ENCODE measurements at regions not wholly inside any gene's neighbourhood (a gene's known extent, or its start where the extent isn't known, plus 50 kb on each side); places are given as distances from the start of the nearest gene placed in this dataset.

GRCh38 chr17:71666047-71666446, 454.8 kb upstream of the SOX9 start:
- H3K27me3 ChIP-seq: no peaks in the 10 kb centered on the region
- H3K9ac ChIP-seq: no peak overlapping the region
- H4K20me1 ChIP-seq: no peaks in the 10 kb centered on the region
- no peak overlapping the region for H3K4me3 ChIP-seq
- H3K27ac ChIP-seq: no peak overlapping the region
- H3K4me2 ChIP-seq: no peak overlapping the region
- no peaks in the 10 kb centered on the region for H3K4me1 ChIP-seq
- no peak for TF ChIP-seq Cebpa-rat (IDR thresholded peaks at IDR 0.05)
- no peaks in the 10 kb centered on the region for H3K9me3 ChIP-seq
- no peaks in the 10 kb centered on the region for H3K36me3 ChIP-seq

GRCh38 chr17:71667661-71668060, 453.2 kb upstream of the SOX9 start:
- no peaks in the 10 kb centered on the region for H3K4me1 ChIP-seq
- H3K9me3 ChIP-seq: no peaks in the 10 kb centered on the region
- H4K20me1 ChIP-seq: no peaks in the 10 kb centered on the region
- no peak overlapping the region for H3K4me2 ChIP-seq
- no peaks in the 10 kb centered on the region for H3K36me3 ChIP-seq
- H3K4me3 ChIP-seq: no peak overlapping the region
- no peak overlapping the region for H3K9ac ChIP-seq
- H3K27ac ChIP-seq: no peak overlapping the region
- no peak for TF ChIP-seq Cebpa-rat (IDR thresholded peaks at IDR 0.05)
- no peaks in the 10 kb centered on the region for H3K27me3 ChIP-seq

- Histone ChIP-seq H3K4me2 (no peak overlapping the region), H3K4me3 (no peak overlapping the region)
Measured at GRCh38 chr17:71668807-71669206, 452.0 kb upstream of the SOX9 start.

GRCh38 chr17:71677439-71677838, 443.4 kb upstream of the SOX9 start:
- no peaks in the 10 kb centered on the region for H3K9me3 ChIP-seq
- H4K20me1 ChIP-seq: no peaks in the 10 kb centered on the region
- H3K4me2 ChIP-seq: no peak overlapping the region
- no peak overlapping the region for H3K4me3 ChIP-seq
- H3K36me3 ChIP-seq: no peaks in the 10 kb centered on the region
- no peak for TF ChIP-seq Cebpa-rat (IDR thresholded peaks at IDR 0.05)
- no peak overlapping the region for H3K9ac ChIP-seq
- no peak overlapping the region for H3K27ac ChIP-seq
- no peaks in the 10 kb centered on the region for H3K27me3 ChIP-seq
- no peaks in the 10 kb centered on the region for H3K4me1 ChIP-seq

More at GRCh38 chr17:71668807-71669206, 452.0 kb upstream of the SOX9 start:
- Histone ChIP-seq H3K4me1 (no peaks in the 10 kb centered on the region), H3K36me3 (no peaks in the 10 kb centered on the region), H4K20me1 (no peaks in the 10 kb centered on the region), H3K27me3 (no peaks in the 10 kb centered on the region), H3K9me3 (no peaks in the 10 kb centered on the region), H3K27ac (no peak overlapping the region), H3K9ac (no peak overlapping the region)
- TF ChIP-seq Cebpa-rat (IDR thresholded peaks at IDR 0.05): no peak

- Histone ChIP-seq H3K9ac (no peak overlapping the region), H3K36me3 (no peaks in the 10 kb centered on the region), H3K27ac (no peak overlapping the region), H3K4me2 (no peak overlapping the region), H3K4me3 (no peak overlapping the region), H3K9me3 (no peaks in the 10 kb centered on the region), H3K27me3 (no peaks in the 10 kb centered on the region; the same call in 1 of the 2 replicates), H3K4me1 (no peaks in the 10 kb centered on the region), H4K20me1 (no peaks in the 10 kb centered on the region)
- no peak for TF ChIP-seq Cebpa-rat (IDR thresholded peaks at IDR 0.05)
Measured at GRCh38 chr17:71679832-71680231, 441.0 kb upstream of the SOX9 start.

GRCh38 chr17:71681427-71682173, 439.2 kb upstream of the SOX9 start:
- TF ChIP-seq Cebpa-rat (IDR thresholded peaks at IDR 0.05): no peak
- no peak overlapping the region for H3K9ac ChIP-seq
- no peaks in the 10 kb centered on the region for H3K4me1 ChIP-seq
- no peaks in the 10 kb centered on the region for H4K20me1 ChIP-seq
- no peak overlapping the region for H3K4me3 ChIP-seq
- no peak overlapping the region for H3K27ac ChIP-seq
- H3K27me3 ChIP-seq: no peaks in the 10 kb centered on the region; the same call in 1 of the 2 replicates
- H3K4me2 ChIP-seq: no peak overlapping the region
- no peaks in the 10 kb centered on the region for H3K9me3 ChIP-seq
- H3K36me3 ChIP-seq: no peaks in the 10 kb centered on the region

GRCh38 chr17:71682174-71682494, 438.7 kb upstream of the SOX9 start:
- H3K4me2 ChIP-seq: no peak overlapping the region
- no peak overlapping the region for H3K4me3 ChIP-seq
- H3K27ac ChIP-seq: no peak overlapping the region
- H3K27me3 ChIP-seq: no peaks in the 10 kb centered on the region; the same call in 1 of the 2 replicates
- no peaks in the 10 kb centered on the region for H4K20me1 ChIP-seq
- no peak overlapping the region for H3K9ac ChIP-seq
- H3K9me3 ChIP-seq: no peaks in the 10 kb centered on the region
- no peak for TF ChIP-seq Cebpa-rat (IDR thresholded peaks at IDR 0.05)
- no peaks in the 10 kb centered on the region for H3K4me1 ChIP-seq
- H3K36me3 ChIP-seq: no peaks in the 10 kb centered on the region

GRCh38 chr17:71689782-71690181, 431.0 kb upstream of the SOX9 start:
- H3K9me3 ChIP-seq: no peaks in the 10 kb centered on the region
- TF ChIP-seq Cebpa-rat (IDR thresholded peaks at IDR 0.05): no peak
- H4K20me1 ChIP-seq: no peaks in the 10 kb centered on the region
- no peak overlapping the region for H3K4me2 ChIP-seq
- H3K27ac ChIP-seq: no peak overlapping the region
- H3K9ac ChIP-seq: no peak overlapping the region
- H3K4me1 ChIP-seq: no peaks in the 10 kb centered on the region
- no peaks in the 10 kb centered on the region for H3K27me3 ChIP-seq
- H3K36me3 ChIP-seq: no peaks in the 10 kb centered on the region
- no peak overlapping the region for H3K4me3 ChIP-seq

- Histone ChIP-seq H3K36me3 (no peaks in the 10 kb centered on the region), H3K27ac (no peak overlapping the region), H3K4me3 (no peak overlapping the region), H4K20me1 (no peaks in the 10 kb centered on the region), H3K27me3 (no peaks in the 10 kb centered on the region), H3K4me2 (no peak overlapping the region), H3K9me3 (no peaks in the 10 kb centered on the region), H3K9ac (no peak overlapping the region), H3K4me1 (peaks cover 5% of the 10 kb centered on the region; the same call in 1 of the 2 replicates)
- no peak for TF ChIP-seq Cebpa-rat (IDR thresholded peaks at IDR 0.05)
Measured at GRCh38 chr17:71699907-71700306, 420.9 kb upstream of the SOX9 start.

GRCh38 chr17:71703701-71704100, 417.1 kb upstream of the SOX9 start:
- H3K4me2 ChIP-seq: no peak overlapping the region
- H3K4me3 ChIP-seq: no peak overlapping the region
- no peak overlapping the region for H3K27ac ChIP-seq
- H3K9ac ChIP-seq: no peak overlapping the region
- no peaks in the 10 kb centered on the region for H3K4me1 ChIP-seq
- H4K20me1 ChIP-seq: no peaks in the 10 kb centered on the region
- no peak for TF ChIP-seq Cebpa-rat (IDR thresholded peaks at IDR 0.05)
- H3K9me3 ChIP-seq: no peaks in the 10 kb centered on the region
- no peaks in the 10 kb centered on the region for H3K27me3 ChIP-seq
- no peaks in the 10 kb centered on the region for H3K36me3 ChIP-seq
